ENCODE measurements at regions not wholly inside any gene's neighbourhood (a gene's known extent, or its start where the extent isn't known, plus 50 kb on each side); places are given as distances from the start of the nearest gene placed in this dataset.

GRCh38 chr6:128696691-128697689 is 176.6 kb upstream of the PTPRK start:
- TF ChIP-seq CTCF (IDR thresholded peaks at IDR 0.05) (no peak), POLR2A (IDR thresholded peaks at IDR 0.05) (no peak), POLR2AphosphoS5 (IDR thresholded peaks at IDR 0.05) (no peak)

Measured in breast epithelium (tissue), 3 donors.